LNCaP clone FGC (cell line): ENCODE measurements at regions not wholly inside any gene's neighbourhood (a gene's known extent, or its start where the extent isn't known, plus 50 kb on each side); places are given as distances from the start of the nearest gene placed in this dataset.

Experiments used
- DNase-seq: peaks from one replicate; pipeline ENCODE4 v3.0.0-alpha.2; 2011; ENCODE audit warnings: low read depth
- H3K4me3 ChIP-seq: 2 replicates; pipeline ENCODE4 v1.5.1; 2011; ENCODE audit warnings: mild to moderate bottlenecking, low read depth, low read length, control low read depth
- CTCF ChIP-seq: IDR thresholded peaks from 2 replicates; pipeline ENCODE4 v1.5.1; 2012; ENCODE audit warnings: mild to moderate bottlenecking; ENCODE audit not compliant: control insufficient read depth, insufficient read depth; ENCODE audit errors: extremely low read depth

GRCh38 chr5:130546211-130546610 is 618.8 kb downstream of the HINT1 start:
- no peak overlapping the region for H3K4me3 ChIP-seq
- no peak for DNase-seq
- TF ChIP-seq CTCF: no peak

GRCh38 chr5:130545291-130545690 is 619.8 kb downstream of the HINT1 start:
- H3K4me3 ChIP-seq: no peak overlapping the region
- peak; percentile 38 for TF ChIP-seq CTCF
- peak; percentile 15 for DNase-seq

GRCh38 chr5:130541617-130542221 is 623.3 kb downstream of the HINT1 start:
- H3K4me3 ChIP-seq: no peak overlapping the region
- no peak for DNase-seq
- TF ChIP-seq CTCF: no peak

- no peak overlapping the region for H3K4me3 ChIP-seq
- no peak for DNase-seq
- TF ChIP-seq CTCF: no peak
Measured at GRCh38 chr5:130536691-130537090, 628.4 kb downstream of the HINT1 start.

GRCh38 chr5:130532786-130533185 is 628.5 kb downstream of the CHSY3 start:
- H3K4me3 ChIP-seq: no peak overlapping the region
- no peak for DNase-seq
- no peak for TF ChIP-seq CTCF

- no peak overlapping the region for H3K4me3 ChIP-seq
- DNase-seq: no peak
- TF ChIP-seq CTCF: no peak
Measured at GRCh38 chr5:130529511-130530485, 625.5 kb downstream of the CHSY3 start.
